ENCODE measurements at regions not wholly inside any gene's neighbourhood (a gene's known extent, or its start where the extent isn't known, plus 50 kb on each side); places are given as distances from the start of the nearest gene placed in this dataset.

GRCh38 chr18:27695052-27695451 is 481.9 kb downstream of the CDH2 start:
- DNase-seq (ENCODE audit: low spot score): no peak

DNA sequence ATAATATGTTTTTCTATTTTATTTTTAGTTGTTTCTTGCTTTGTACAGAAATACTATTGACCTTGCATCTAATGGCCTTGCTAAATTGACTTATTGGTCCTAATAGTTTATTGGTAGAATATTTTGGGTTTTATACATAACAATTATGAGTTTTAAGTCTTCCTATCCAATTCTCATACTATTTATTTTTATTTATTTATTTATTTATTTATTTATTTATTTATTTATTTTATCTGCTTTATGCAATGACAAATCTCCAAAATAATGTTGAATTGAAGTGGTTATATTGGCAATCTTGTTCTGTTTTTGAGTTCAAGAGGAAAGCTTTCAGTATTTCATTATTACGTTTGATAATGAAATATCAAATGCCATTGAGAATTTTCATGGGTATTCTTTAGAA is 488.3 kb downstream of the CDH2 start:
- DNase-seq (ENCODE audit: low spot score): no peak

GRCh38 chr18:27687351-27687979 is 489.5 kb downstream of the CDH2 start:
- DNase-seq (ENCODE audit: low spot score): no peak

DNA sequence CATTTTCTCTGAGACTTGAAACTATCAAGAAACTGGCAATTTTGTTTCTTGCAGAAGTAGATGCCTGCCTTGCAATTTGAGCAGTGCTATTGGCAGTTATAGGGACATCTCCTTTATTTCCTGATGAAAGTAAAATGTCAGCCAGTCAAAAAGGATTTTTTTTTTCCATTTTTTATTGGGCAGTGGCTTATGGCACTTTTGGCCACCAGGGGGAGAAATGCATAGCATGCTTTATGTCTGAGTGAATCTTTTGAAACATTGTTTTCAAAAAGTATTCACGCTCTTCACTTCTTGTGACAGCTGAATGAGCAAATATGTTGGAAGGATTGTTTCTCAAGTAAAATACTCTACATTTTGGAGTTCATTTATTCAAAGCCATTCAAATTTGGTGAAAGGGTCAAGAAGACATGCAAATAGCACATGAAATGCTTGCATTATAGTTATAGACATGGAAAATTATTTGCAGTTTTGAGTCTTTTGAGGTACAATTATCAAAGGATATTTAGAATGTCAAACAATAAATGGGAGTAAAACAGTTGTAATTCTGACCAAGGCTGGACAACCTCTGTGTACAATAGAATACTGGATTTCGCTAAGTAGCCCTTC is 491.0 kb downstream of the CDH2 start:
- DNase-seq (ENCODE audit: low spot score): no peak

DNA sequence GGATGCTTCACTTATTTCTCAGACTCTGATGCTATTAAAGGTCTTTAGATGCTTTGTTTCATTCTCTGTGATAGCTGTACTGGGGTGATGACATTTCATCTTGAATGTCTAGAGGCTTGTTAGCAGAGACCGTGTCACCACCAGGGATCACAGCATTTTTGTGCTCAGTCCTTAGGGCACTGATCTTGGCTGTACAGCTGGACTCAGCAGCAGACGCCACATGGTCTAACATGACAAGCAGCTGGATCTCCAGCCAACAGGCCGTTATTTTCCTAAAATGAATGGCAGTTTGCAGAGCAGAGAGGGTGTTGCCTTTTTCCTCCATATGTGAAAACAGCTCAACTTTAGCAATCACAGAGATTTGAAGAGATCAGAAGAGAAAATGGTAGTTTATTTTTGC is 491.8 kb downstream of the CDH2 start:
- DNase-seq (ENCODE audit: low spot score): no peak

DNA sequence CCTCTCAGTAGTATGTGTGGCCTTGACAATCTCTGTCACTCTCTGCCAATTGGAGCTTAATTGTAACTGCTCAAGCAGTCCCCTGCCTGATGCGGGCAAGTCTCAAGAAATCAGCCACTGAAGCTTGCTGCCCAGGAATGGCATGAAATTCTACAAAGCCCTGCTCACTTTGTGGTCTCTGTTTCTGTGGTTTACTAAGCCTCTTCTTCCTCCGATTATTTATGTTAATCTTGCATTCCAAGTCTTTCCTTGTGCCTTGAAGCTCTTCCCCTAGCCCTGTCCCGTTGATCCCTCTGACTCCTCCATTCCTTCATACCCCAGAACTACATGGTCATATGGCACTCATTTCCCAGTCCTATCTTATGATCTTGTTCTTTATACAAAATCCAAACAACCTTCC is 489.3 kb upstream of the CHST9 start:
- DNase-seq (ENCODE audit: low spot score): no peak

DNA sequence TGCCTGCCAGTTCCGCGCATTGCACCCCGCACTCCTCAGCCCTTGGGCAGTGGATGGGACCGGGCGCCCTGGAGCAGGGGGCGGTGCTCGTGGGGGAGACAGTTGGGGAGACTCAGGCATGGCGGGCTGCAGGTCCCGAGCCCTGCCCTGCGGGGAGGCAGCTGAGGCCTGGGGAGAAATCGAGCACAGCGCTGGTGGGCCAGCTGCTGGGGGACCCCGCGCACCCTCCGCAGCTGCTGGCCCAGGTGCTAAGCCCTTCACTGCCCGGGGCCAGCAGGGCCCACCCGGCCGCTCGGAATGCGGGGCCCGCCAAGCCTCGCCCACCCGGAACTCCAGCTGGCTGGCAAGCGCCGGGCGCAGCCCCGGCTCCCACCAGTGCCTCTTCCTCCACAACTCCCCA is 488.8 kb upstream of the CHST9 start:
- DNase-seq (ENCODE audit: low spot score): no peak

DNA sequence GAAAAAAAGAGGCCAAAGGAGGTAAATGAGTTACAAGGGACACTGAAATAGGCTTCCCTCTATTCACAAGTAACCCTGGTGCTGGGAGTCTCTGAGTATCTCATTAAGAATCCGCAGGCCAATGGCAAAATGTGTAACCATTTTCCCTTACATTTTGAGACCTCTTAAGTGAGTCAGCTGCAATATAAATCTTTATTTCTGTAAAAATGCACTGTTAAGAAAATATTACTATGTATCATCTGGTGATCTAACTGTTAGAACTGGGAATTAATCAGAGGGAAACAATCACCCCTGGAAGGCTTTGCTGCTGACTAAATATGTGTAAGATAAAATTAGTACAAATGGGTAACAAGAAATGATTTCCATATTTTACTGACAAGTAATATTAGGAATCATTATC is 483.1 kb upstream of the CHST9 start:
- DNase-seq (ENCODE audit: low spot score): no peak

DNA sequence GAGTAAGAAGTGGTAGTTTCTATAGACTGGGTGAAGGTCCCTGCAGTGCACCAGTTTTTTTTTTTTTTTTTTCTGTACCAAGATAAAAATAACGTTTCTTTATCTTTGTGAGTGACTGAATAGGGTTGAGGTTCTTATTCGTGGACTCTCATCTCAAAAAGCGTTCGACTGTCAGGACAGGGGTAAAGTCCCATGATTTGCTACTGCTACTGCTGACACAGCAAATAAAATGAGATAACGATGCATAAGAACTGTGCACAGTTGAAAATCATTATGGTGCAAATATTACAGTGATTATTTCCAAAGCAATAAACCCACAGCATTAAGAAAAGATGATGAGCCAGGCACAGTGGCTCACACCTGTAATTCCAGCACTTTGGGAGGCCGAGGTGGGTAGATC is 482.0 kb upstream of the CHST9 start:
- no peak for DNase-seq (ENCODE audit: low spot score)

GRCh38 chr18:27666016-27666415 is 480.9 kb upstream of the CHST9 start:
- DNase-seq (ENCODE audit: low spot score): no peak

- no peak for DNase-seq (ENCODE audit: low spot score)
Measured at GRCh38 chr18:27665264-27665799, 480.2 kb upstream of the CHST9 start.

DNA sequence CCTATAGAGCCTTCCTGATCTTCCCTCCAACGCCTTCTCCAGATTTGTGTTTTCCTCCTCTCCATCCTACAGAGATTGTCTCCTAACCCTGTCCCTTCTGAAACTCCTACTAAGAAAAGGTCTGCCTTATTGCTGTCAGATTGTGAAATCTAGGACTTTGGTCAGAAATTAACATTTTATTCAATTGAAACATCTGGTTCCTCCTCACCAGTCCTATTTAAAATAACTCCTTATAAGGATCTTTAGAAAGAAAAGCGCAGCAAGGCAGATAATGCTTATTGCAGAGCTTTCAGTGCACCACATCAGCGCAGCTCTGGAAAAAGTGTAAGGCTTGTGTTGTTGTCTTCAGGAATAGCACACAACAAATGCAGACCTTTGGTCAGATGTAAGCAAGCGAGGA is 477.8 kb upstream of the CHST9 start:
- DNase-seq (ENCODE audit: low spot score): no peak

DNA sequence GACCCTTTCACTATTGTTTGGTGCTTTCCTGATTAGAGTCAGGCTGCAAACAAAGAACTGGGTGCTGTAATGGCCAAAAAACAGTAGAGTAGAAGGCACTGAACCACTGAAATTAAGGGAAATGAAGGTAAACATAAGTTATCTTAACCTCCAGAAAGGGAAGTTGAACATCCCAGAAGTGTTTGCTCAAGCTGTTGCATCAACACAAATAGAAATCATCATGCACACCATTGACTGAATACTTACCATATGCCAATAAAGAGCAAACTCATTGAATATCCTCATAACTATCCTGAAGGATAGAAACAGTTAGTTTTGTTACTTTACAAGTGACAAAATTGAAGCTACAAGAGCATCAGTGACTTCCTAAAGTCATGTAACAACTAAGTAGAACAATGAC is 477.4 kb upstream of the CHST9 start:
- no peak for DNase-seq (ENCODE audit: low spot score)

- DNase-seq (ENCODE audit: low spot score): no peak
Measured at GRCh38 chr18:27661320-27662018, 476.4 kb upstream of the CHST9 start.

DNA sequence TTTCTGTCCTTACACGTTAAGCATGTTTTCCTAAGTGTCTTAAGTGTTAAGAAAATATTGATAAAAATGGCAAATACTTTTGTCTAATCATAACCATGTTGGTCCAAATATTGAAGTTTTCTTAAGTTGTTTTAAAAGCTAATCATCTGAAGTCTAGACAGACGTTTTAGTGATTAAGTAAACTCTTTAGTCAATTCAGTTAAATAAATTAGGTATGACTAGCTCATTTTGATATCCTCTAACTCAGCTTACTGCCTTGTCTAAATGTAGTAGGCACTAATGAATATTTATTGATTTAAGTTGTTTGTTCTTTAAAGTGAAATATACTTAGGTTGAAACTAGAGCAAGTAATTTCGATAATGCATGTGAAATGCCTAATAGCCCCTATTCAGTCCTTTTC is 471.8 kb upstream of the CHST9 start:
- no peak for DNase-seq (ENCODE audit: low spot score)

DNA sequence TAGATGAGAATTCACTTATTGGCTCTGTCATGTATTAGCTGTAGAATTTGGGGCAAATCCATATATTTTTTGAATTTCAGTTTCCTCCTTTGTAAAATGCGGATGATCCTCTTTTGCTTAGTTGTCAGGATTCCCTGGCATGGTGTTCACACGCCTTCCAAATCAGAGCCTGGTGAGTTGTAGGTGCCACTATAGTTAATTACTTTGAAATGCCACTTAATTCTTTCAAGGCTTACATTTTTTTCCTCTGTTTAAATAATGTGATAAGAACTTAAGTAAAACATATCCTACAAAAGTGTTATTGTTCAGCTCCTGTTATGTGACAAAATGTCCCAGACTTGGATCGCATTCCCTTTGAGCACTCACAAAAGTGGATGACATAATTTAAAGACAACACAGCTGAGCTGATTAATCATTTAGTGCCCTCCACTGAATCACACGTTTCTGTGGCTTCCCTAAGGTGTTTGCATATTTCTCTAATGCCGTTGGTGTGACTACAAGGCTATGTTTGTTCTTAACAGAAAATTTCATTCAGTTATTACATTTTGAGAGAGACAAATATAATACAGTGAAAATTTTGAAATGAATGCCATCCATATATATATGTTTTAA is 471.2 kb upstream of the CHST9 start:
- no peak for DNase-seq (ENCODE audit: low spot score)

GRCh38 chr18:27653247-27653646 is 468.1 kb upstream of the CHST9 start:
- no peak for DNase-seq (ENCODE audit: low spot score)

DNA sequence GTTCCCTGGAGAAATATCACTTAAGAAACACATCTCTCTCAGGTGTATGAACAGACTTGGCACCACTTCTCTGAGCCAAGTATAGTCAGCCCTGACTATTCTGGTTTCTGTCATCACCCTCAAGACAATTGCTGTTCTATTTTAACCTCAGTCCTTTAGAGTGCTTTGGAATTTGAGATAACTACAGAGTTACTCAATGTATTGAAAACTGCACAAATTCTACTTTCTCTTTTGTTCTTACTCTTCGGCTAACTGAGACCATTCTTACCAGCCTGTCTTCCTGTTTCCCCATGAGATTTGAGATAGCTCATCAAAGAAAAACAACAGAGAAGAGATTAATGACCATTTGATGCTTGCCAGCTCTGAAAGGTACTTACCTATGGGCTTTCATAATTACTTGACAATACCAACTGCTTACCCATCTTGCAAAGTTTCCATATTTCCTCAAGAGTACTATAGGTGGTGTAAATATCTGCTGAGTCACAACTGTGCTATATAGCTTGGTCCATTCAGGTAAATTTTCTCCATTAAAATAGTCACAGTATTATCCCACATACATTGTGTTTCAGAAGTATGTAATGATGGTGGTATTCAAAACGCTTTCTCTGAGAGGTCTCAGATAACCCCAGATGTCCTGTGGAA is 467.5 kb upstream of the CHST9 start:
- DNase-seq (ENCODE audit: low spot score): no peak

DNA sequence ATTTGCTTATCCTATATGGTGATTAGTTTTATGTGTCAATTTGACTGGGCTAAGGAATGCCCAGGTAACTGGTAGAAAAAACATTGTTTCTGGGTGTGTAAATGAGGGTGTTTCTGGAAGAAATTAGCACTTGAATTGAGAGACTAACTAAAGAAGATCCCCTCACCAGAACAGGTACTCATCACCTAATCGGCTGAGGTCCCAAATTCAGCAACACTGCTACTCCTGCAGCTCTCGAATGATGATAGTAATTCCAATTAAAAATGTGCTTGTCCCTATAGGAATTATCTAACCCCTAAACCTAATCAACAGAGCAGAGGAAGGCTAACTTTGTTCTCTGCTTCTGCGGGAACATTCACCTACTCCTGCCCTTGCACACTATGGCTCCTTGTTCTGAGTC is 464.5 kb upstream of the CHST9 start:
- DNase-seq (ENCODE audit: low spot score): no peak

- DNase-seq (ENCODE audit: low spot score): no peak
Measured at GRCh38 chr18:27645929-27646328, 460.8 kb upstream of the CHST9 start.

DNA sequence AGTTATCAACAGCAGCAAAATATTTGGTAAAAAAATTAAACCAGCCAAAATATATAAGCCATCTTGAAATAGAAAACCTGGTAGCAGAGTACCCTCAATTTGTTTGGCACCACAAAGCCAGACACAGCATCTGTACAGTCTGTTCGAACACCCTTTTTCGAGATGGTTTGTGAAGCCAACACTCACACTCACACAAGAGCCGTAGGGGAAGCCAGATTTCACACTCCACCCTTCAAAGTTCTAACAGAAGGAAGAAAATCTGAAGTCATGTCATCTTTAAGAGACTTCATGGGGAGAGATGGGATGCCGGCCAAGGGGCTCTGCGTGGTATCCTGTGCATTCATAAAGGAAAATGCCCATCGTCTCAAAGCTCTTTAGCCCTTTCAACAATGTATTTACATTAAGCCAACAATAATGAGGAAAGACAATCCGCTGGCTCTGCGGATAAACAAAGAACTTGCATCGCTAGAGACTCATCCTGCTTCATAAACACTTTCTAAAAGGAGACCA is 451.5 kb upstream of the CHST9 start:
- DNase-seq (ENCODE audit: low spot score): no peak

DNA sequence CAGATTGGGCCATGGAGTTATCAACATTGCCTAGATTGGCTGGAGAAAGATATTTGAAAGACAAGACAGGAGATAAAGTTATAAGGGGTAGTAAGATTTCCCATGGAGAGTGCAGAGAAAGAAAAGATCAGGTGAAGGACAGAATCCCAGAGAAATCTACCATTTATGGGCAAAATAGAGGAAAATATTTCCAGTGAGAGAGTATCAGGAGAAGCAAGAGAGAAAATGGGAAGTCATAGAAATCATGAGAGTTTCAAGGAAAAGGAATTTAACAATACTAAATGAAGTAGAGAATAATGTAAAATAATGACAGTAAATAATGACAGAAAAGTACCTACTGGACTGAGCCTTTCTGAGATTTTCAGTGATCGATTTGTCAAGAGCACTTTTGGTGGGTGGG is 447.6 kb upstream of the CHST9 start:
- no peak for DNase-seq (ENCODE audit: low spot score)
